ENCODE measurements at regions not wholly inside any gene's neighbourhood (a gene's known extent, or its start where the extent isn't known, plus 50 kb on each side); places are given as distances from the start of the nearest gene placed in this dataset.

DNA sequence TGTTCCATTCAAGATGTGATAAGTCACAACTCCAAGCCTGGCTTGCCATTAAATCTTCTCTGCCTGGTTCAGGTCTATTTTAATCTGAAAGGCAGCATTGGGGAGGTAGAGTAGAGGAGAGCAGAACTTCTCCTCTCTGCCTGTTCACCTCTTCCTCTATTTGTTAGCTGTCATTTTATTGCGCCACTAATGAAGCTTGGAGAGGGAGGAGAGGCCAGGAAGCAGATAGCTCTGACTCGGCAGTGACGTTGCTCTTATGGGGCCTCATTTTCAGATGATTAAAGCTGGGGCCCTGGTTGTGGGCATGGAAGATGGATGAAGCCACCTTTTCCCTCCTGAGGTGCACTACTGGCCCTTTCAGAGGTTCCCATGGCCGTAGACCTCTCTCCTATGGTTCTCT, 207.3 kb downstream of the MID1IP1 start:
- Mint-ChIP-seq H3K27ac (no peak overlapping the region), H3K9me3 (peaks cover 44% of the 10 kb centered on the region), H3K27me3 (ENCODE audit: insufficient read depth) (no peaks in the 10 kb centered on the region), H3K36me3 (ENCODE audit: low read depth) (no peaks in the 10 kb centered on the region), H3K4me1 (peaks cover 13% of the 10 kb centered on the region), H3K4me3 (no peak overlapping the region)
- H3K27ac ChIP-seq (ENCODE audit: low read depth, low read length), result no peak overlapping the region
- DNase-seq, result no peak
- WGBS, 2 experiments (ENCODE audit: insufficient coverage in 1 of 2, insufficient read length in 1 of 2), result 100% methylated on average over 4 of the region's 4 CpGs; no CpG with 5 or more reads in 1 of the 2 experiments
- no peak overlapping the region for H3K9ac ChIP-seq (ENCODE audit: extremely low read depth, low read length, poor library complexity, severe bottlenecking)
- no peaks in the 10 kb centered on the region for H3K27me3 ChIP-seq (ENCODE audit: control insufficient read depth, insufficient read depth, low read length, poor library complexity, severe bottlenecking)
- H3K9me3 ChIP-seq (ENCODE audit: control insufficient read depth, low read length), result no peaks in the 10 kb centered on the region
- no peaks in the 10 kb centered on the region for H3K4me1 ChIP-seq (ENCODE audit: control insufficient read depth, insufficient read depth, low read length)
- TF ChIP-seq, protein P1, sequence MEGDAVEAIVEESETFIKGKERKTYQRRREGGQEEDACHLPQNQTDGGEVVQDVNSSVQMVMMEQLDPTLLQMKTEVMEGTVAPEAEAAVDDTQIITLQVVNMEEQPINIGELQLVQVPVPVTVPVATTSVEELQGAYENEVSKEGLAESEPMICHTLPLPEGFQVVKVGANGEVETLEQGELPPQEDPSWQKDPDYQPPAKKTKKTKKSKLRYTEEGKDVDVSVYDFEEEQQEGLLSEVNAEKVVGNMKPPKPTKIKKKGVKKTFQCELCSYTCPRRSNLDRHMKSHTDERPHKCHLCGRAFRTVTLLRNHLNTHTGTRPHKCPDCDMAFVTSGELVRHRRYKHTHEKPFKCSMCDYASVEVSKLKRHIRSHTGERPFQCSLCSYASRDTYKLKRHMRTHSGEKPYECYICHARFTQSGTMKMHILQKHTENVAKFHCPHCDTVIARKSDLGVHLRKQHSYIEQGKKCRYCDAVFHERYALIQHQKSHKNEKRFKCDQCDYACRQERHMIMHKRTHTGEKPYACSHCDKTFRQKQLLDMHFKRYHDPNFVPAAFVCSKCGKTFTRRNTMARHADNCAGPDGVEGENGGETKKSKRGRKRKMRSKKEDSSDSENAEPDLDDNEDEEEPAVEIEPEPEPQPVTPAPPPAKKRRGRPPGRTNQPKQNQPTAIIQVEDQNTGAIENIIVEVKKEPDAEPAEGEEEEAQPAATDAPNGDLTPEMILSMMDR (conservative IDR thresholded peaks at IDR 0.05), result no peak
- H3K4me3 ChIP-seq (ENCODE audit: low read length), result no peak overlapping the region
- H3K36me3 ChIP-seq (ENCODE audit: control insufficient read depth, insufficient read depth, low read length), result no peaks in the 10 kb centered on the region

DNA sequence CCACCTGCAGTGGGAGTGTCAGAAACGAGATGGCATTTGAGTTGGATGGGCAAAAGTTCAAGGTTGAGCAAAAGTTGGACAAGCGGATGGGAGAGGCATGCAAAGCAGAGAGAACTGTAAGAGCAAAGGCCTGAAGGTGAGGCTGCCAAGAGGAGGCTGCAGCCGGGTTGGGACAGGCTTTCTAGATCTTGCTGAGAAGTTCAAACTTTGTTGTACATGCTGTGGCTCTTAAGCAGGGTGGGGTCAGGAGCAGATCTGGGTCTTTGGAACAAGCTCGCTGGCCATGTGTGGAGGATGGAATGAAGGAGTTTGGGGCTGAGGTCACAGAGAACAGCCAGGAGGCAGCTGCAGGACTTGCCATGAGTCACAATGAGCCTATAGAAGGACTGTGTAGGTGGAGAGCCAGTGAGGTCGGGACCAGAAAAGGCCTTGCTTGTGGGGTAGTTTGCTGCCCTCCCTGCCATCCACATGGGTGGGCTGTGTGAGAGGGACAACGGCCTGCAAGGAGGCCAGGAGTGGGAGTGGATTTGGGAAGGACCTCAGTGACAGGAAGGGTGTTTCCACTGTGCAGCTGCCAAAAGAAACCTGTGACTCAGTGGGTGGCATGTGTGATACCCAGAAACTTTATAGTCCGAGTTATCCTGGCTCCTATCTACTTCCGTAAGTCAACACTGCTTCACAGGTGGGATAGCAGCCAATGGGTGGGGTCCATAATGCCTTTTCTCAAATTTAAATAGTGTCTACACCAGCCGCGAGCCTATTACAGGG, 210.4 kb downstream of the MID1IP1 start:
- H3K9me3 ChIP-seq (ENCODE audit: control insufficient read depth, low read length), result no peaks in the 10 kb centered on the region
- H3K27ac ChIP-seq (ENCODE audit: low read depth, low read length), result no peak overlapping the region
- H3K4me3 ChIP-seq (ENCODE audit: low read length), result no peak overlapping the region
- no peaks in the 10 kb centered on the region for H3K36me3 ChIP-seq (ENCODE audit: control insufficient read depth, insufficient read depth, low read length)
- no peaks in the 10 kb centered on the region for H3K27me3 ChIP-seq (ENCODE audit: control insufficient read depth, insufficient read depth, low read length, poor library complexity, severe bottlenecking)
- Mint-ChIP-seq H3K4me3 (no peak overlapping the region), H3K9me3 (peaks cover 44% of the 10 kb centered on the region), H3K36me3 (ENCODE audit: low read depth) (no peaks in the 10 kb centered on the region), H3K4me1 (peaks cover 20% of the 10 kb centered on the region), H3K27ac (no peak overlapping the region), H3K27me3 (ENCODE audit: insufficient read depth) (no peaks in the 10 kb centered on the region)
- no peak for DNase-seq
- TF ChIP-seq, protein P1 (conservative IDR thresholded peaks at IDR 0.05), result no peak
- H3K9ac ChIP-seq (ENCODE audit: extremely low read depth, low read length, poor library complexity, severe bottlenecking), result no peak overlapping the region
- H3K4me1 ChIP-seq (ENCODE audit: control insufficient read depth, insufficient read depth, low read length), result peaks cover 6% of the 10 kb centered on the region
- 90 to 93% methylated on average over 2 to 8 of the region's 10 CpGs for WGBS, 2 experiments (ENCODE audit: insufficient coverage in 1 of 2, insufficient read length in 1 of 2)

GRCh38 chrX:39012621-39013111, 211.4 kb downstream of the MID1IP1 start:
- 78% methylated on average over 4 of the region's 4 CpGs; no CpG with 5 or more reads in 1 of the 2 experiments for WGBS, 2 experiments (ENCODE audit: insufficient coverage in 1 of 2, insufficient read length in 1 of 2)

More at GRCh38 chrX:39012621-39013111, 211.4 kb downstream of the MID1IP1 start:
- no peaks in the 10 kb centered on the region for H3K36me3 Mint-ChIP-seq (ENCODE audit: low read depth)
- H3K9me3 Mint-ChIP-seq, result peaks cover 48% of the 10 kb centered on the region
- Histone ChIP-seq H3K4me3 (ENCODE audit: low read length) (no peak overlapping the region), H3K9ac (ENCODE audit: extremely low read depth, low read length, poor library complexity, severe bottlenecking) (no peak overlapping the region), H3K27ac (ENCODE audit: low read depth, low read length) (no peak overlapping the region), H3K9me3 (ENCODE audit: control insufficient read depth, low read length) (no peaks in the 10 kb centered on the region), H3K36me3 (ENCODE audit: control insufficient read depth, insufficient read depth, low read length) (no peaks in the 10 kb centered on the region), H3K4me1 (ENCODE audit: control insufficient read depth, insufficient read depth, low read length) (peaks cover 12% of the 10 kb centered on the region), H3K27me3 (ENCODE audit: control insufficient read depth, insufficient read depth, low read length, poor library complexity, severe bottlenecking) (no peaks in the 10 kb centered on the region)
- H3K4me3 Mint-ChIP-seq, result no peak overlapping the region
- no peak overlapping the region for H3K27ac Mint-ChIP-seq
- H3K4me1 Mint-ChIP-seq, result peaks cover 30% of the 10 kb centered on the region
- TF ChIP-seq, protein P1 (conservative IDR thresholded peaks at IDR 0.05), result no peak
- DNase-seq, result no peak
- H3K27me3 Mint-ChIP-seq (ENCODE audit: insufficient read depth), result no peaks in the 10 kb centered on the region

Measured in endodermal cell (in vitro differentiated cells).